EL (cell line): ENCODE measurements at regions not wholly inside any gene's neighbourhood (a gene's known extent, or its start where the extent isn't known, plus 50 kb on each side); places are given as distances from the start of the nearest gene placed in this dataset.
"Not testable (repeated sequence)": the region's sequence is repeated elsewhere in the genome, so short reads cannot be mapped to it uniquely, and the experiment has no call there.

Source experiments
- DNase-seq: peaks from one replicate; pipeline ENCODE4 v3.0.0-alpha.2; 2016

GRCh38 chr5:111975133-111975532 is 218.1 kb upstream of the NREP start:
- DNase-seq = no peak

GRCh38 chr5:111973961-111974360 is 217.0 kb upstream of the NREP start:
- DNase-seq = no peak

- DNase-seq = no peak
These were observed 215.6 kb upstream of the NREP start for GRCh38 chr5:111972548-111972947.

GRCh38 chr5:111972080-111972479 is 215.1 kb upstream of the NREP start:
- no peak for DNase-seq

GRCh38 chr5:111968459-111968858 is 211.5 kb upstream of the NREP start:
- peak; percentile 46 for DNase-seq

GRCh38 chr5:111967463-111967862 is 210.5 kb upstream of the NREP start:
- no peak for DNase-seq

GRCh38 chr5:111966290-111966689 is 209.3 kb upstream of the NREP start:
- no peak for DNase-seq

GRCh38 chr5:111963555-111963954 is 206.6 kb upstream of the NREP start:
- DNase-seq = no peak

GRCh38 chr5:111962906-111963305 is 205.9 kb upstream of the NREP start:
- no peak for DNase-seq

- no peak for DNase-seq
These were observed 204.9 kb upstream of the NREP start for GRCh38 chr5:111961862-111962261.

GRCh38 chr5:111960476-111961215 is 203.7 kb upstream of the NREP start:
- peak; percentile 79 for DNase-seq

GRCh38 chr5:111958851-111959250 is 201.9 kb upstream of the NREP start:
- no peak for DNase-seq

- not testable (repeated sequence) for DNase-seq
These were observed 199.8 kb upstream of the NREP start for GRCh38 chr5:111956765-111957164.

GRCh38 chr5:111954516-111955395 is 197.8 kb upstream of the NREP start:
- peak; percentile 57 for DNase-seq

- DNase-seq = peak; percentile 93
These were observed 196.5 kb upstream of the NREP start for GRCh38 chr5:111953351-111954127.

GRCh38 chr5:111952555-111952954 is 195.6 kb upstream of the NREP start:
- DNase-seq = no peak

- DNase-seq = peak; percentile 52
These were observed 193.7 kb upstream of the NREP start for GRCh38 chr5:111950660-111951059.

- peak; percentile 93 for DNase-seq
These were observed 191.3 kb upstream of the NREP start for GRCh38 chr5:111948092-111948841.

- no peak for DNase-seq
These were observed 189.6 kb upstream of the NREP start for GRCh38 chr5:111946556-111946955.

GRCh38 chr5:111945535-111945934 is 188.5 kb upstream of the NREP start:
- peak; percentile 36 for DNase-seq

GRCh38 chr5:111942661-111943401 is 185.8 kb upstream of the NREP start:
- DNase-seq = peak; percentile 45

- no peak for DNase-seq
These were observed 185.2 kb upstream of the NREP start for GRCh38 chr5:111942201-111942600.
